HPDE6-E6E7 (cell line): ENCODE measurements at regions not wholly inside any gene's neighbourhood (a gene's known extent, or its start where the extent isn't known, plus 50 kb on each side); places are given as distances from the start of the nearest gene placed in this dataset.

ENCODE experiments used
- DNase-seq: peaks from one replicate; pipeline ENCODE4 v3.0.0; 2011; ENCODE audit warnings: missing footprints; ENCODE audit errors: extremely low spot score

- no peak for DNase-seq
Measured at GRCh38 chr7:114755856-114756255, 166.0 kb upstream of the MDFIC start.

GRCh38 chr7:114758661-114759227, 163.2 kb upstream of the MDFIC start:
- no peak for DNase-seq

- no peak for DNase-seq
Measured at GRCh38 chr7:114759347-114760062, 162.4 kb upstream of the MDFIC start.

GRCh38 chr7:114760477-114760876, 161.4 kb upstream of the MDFIC start:
- DNase-seq = no peak

GRCh38 chr7:114761973-114762372, 159.9 kb upstream of the MDFIC start:
- no peak for DNase-seq

GRCh38 chr7:114765331-114766040, 156.4 kb upstream of the MDFIC start:
- no peak for DNase-seq

- no peak for DNase-seq
Measured at GRCh38 chr7:114766041-114766356, 155.9 kb upstream of the MDFIC start.

- DNase-seq = no peak
Measured at GRCh38 chr7:114777288-114777687, 144.6 kb upstream of the MDFIC start.

GRCh38 chr7:114783508-114783907, 138.4 kb upstream of the MDFIC start:
- DNase-seq = no peak

- no peak for DNase-seq
Measured at GRCh38 chr7:114784177-114784576, 137.7 kb upstream of the MDFIC start.

GRCh38 chr7:114784746-114785145, 137.1 kb upstream of the MDFIC start:
- peak; percentile 5 for DNase-seq

GRCh38 chr7:114785496-114785895, 136.4 kb upstream of the MDFIC start:
- no peak for DNase-seq

GRCh38 chr7:114786455-114786854, 135.4 kb upstream of the MDFIC start:
- DNase-seq = no peak

- DNase-seq = no peak
Measured at GRCh38 chr7:114787556-114787955, 134.3 kb upstream of the MDFIC start.

GRCh38 chr7:114788706-114789105, 133.2 kb upstream of the MDFIC start:
- no peak for DNase-seq

- no peak for DNase-seq
Measured at GRCh38 chr7:114789161-114789560, 132.7 kb upstream of the MDFIC start.

- peak; percentile 57 for DNase-seq
Measured at GRCh38 chr7:114789871-114790311, 132.0 kb upstream of the MDFIC start.

- no peak for DNase-seq
Measured at GRCh38 chr7:114790521-114790920, 131.4 kb upstream of the MDFIC start.

GRCh38 chr7:114791771-114792170, 130.1 kb upstream of the MDFIC start:
- no peak for DNase-seq

- DNase-seq = no peak
Measured at GRCh38 chr7:114793155-114793845, 128.6 kb upstream of the MDFIC start.

GRCh38 chr7:114795475-114795874, 126.4 kb upstream of the MDFIC start:
- no peak for DNase-seq

GRCh38 chr7:114799628-114800028, 122.3 kb upstream of the MDFIC start:
- DNase-seq = no peak

- no peak for DNase-seq
Measured at GRCh38 chr7:114802632-114803031, 119.3 kb upstream of the MDFIC start.
